Psoas muscle (tissue), 7 donors: ENCODE measurements at regions not wholly inside any gene's neighbourhood (a gene's known extent, or its start where the extent isn't known, plus 50 kb on each side); places are given as distances from the start of the nearest gene placed in this dataset.

ENCODE experiments used
- ATAC-seq, 4 donors: fragments of 200-7000 bp; cut with Tn5 transposase; one replicate each; pipeline ENCODE4 v1.9.1; 2020; ENCODE audit warnings: moderate library complexity in 3 of 4, mild to moderate bottlenecking in 2 of 4
- DNase-seq, 2 donors: peaks; one replicate each; pipeline ENCODE4 v3.0.0-alpha.2; 2020
- H3K27ac ChIP-seq: fragments of 200-600 bp; one replicate; pipeline ENCODE4 v1.8.0; 2022
- H3K27me3 ChIP-seq, 3 donors: fragments of 200-600 bp in 1 of 3; one replicate each; pipeline versions ENCODE4 v1.6.1 to v1.8.0; 2013 to 2022; ENCODE audit warnings: low read length in 2 of 3, mild to moderate bottlenecking in 2 of 3, moderate library complexity in 1 of 3; ENCODE audit not compliant: insufficient read depth in 3 of 3
- H3K36me3 ChIP-seq, 2 donors: fragments of 200-600 bp in 1 of 2; one replicate each; pipeline versions ENCODE4 v1.6.1 to v1.8.0; 2013 to 2022; ENCODE audit warnings: low read depth in 1 of 2, mild to moderate bottlenecking in 1 of 2, moderate library complexity in 1 of 2; ENCODE audit not compliant: insufficient read depth in 1 of 2
- H3K4me1 ChIP-seq: fragments of 200-600 bp; one replicate; pipeline ENCODE4 v1.8.0; 2022
- H3K4me3 ChIP-seq: fragments of 200-600 bp; one replicate; pipeline ENCODE4 v1.8.0; 2022; ENCODE audit warnings: mild to moderate bottlenecking
- H3K9me3 ChIP-seq: fragments of 200-600 bp; one replicate; pipeline ENCODE4 v1.8.0; 2022
- CTCF ChIP-seq: fragments of 200-600 bp; IDR thresholded peaks from one replicate; pipeline ENCODE4 v1.8.0; 2022; ENCODE audit warnings: antibody characterized with exemption
- WGBS, 3 donors: extraction: QIAGEN DNeasy Blood & Tissue Kit; methylation state at CpG; one replicate each; pipeline versions ENCODE4 v1.1.6 to v1.1.7; 2013; 5-methylcytosine and 5-hydroxymethylcytosine counted together
- intact Hi-C, 2 donors: fragments of 100-400 bp; cut with DNase I; formaldehyde crosslinking; loops; one replicate each; pipeline versions ENCODE4 v1.11.0 to v1.14.2; 2022
- donor health status: healthy with polysubstance abuse.
- donor health status: DM: no; HTN: no; CAD: no; lungs with moderate emphysema.
- donor health status: Bipolar disorder and iron deficiency.
- donor health status: healthy.
- donor health status: DM: yes; HTN: yes; CAD: no.
- donor health status: DM: no; HTN: no; CAD: no.
- donor health status: DM: yes; HTN: yes; CAD: no.

- intact Hi-C loops = loop anchor here (2.0 to 5.0 kb wide), 3 partner anchors 559 to 1072 kb away; partner anchors contain the start of gene CITED2 (in 1 of the 2)
- DNase-seq = peak; percentile 25 to 68
- peak; percentile 83 to 95 (median 84) for ATAC-seq
- H3K4me3 ChIP-seq = no peak overlapping the region
- H3K27ac ChIP-seq = peak overlapping the region; percentile 17
- peaks cover 31% of the 10 kb centered on the region for H3K4me1 ChIP-seq
- 33 to 37% (median 35%) methylated on average over 6 of the region's 6 CpGs for WGBS, 3 donors
- no peaks in the 10 kb centered on the region for H3K9me3 ChIP-seq
- TF ChIP-seq CTCF = peak; percentile 59
- no peaks in the 10 kb centered on the region for H3K27me3 ChIP-seq
- H3K36me3 ChIP-seq = no peaks in the 10 kb centered on the region
Measured at GRCh38 chr6:140441256-140441655, 1066.8 kb upstream of the CITED2 start.

GRCh38 chr6:140440223-140440835, 1065.9 kb upstream of the CITED2 start:
- WGBS, 3 donors = 32 to 55% (median 38%) methylated on average over 2 of the region's 2 CpGs
- H3K27me3 ChIP-seq = no peaks in the 10 kb centered on the region
- TF ChIP-seq CTCF = no peak
- ATAC-seq = no peak
- no peak for DNase-seq
- peaks cover 26% of the 10 kb centered on the region for H3K4me1 ChIP-seq
- peak overlapping the region; percentile 17 for H3K27ac ChIP-seq
- H3K9me3 ChIP-seq = no peaks in the 10 kb centered on the region
- H3K36me3 ChIP-seq = no peaks in the 10 kb centered on the region
- H3K4me3 ChIP-seq = no peak overlapping the region
- intact Hi-C loops = loop anchor here (2.0 to 5.0 kb wide), 3 partner anchors 558 to 1072 kb away; partner anchors contain the start of gene CITED2 (in 1 of the 2)

GRCh38 chr6:140438346-140438735, 1063.9 kb upstream of the CITED2 start:
- H3K9me3 ChIP-seq = no peaks in the 10 kb centered on the region
- no peak for TF ChIP-seq CTCF
- no peaks in the 10 kb centered on the region for H3K36me3 ChIP-seq
- ATAC-seq (peak in 1 of 4 donors; percentile 4), DNase-seq (no peak)
- WGBS, 3 donors = 88 to 94% (median 94%) methylated on average over 2 of the region's 2 CpGs
- H3K27me3 ChIP-seq = no peaks in the 10 kb centered on the region
- H3K4me1 ChIP-seq = peaks cover 24% of the 10 kb centered on the region
- no peak overlapping the region for H3K4me3 ChIP-seq
- peak overlapping the region; percentile 17 for H3K27ac ChIP-seq
- intact Hi-C loops = no loop called here

- peak in 3 of 4 donors; percentile 52 to 90 (median 64) for ATAC-seq
- peak overlapping the region; percentile 17 for H3K27ac ChIP-seq
- 50 to 62% (median 52%) methylated on average over 5 of the region's 5 CpGs for WGBS, 3 donors
- no peaks in the 10 kb centered on the region for H3K27me3 ChIP-seq
- H3K36me3 ChIP-seq = no peaks in the 10 kb centered on the region
- TF ChIP-seq CTCF = no peak
- H3K4me3 ChIP-seq = no peak overlapping the region
- intact Hi-C loops = no loop called here
- DNase-seq = no peak
- H3K9me3 ChIP-seq = no peaks in the 10 kb centered on the region
- peaks cover 24% of the 10 kb centered on the region for H3K4me1 ChIP-seq
Measured at GRCh38 chr6:140437619-140438345, 1063.3 kb upstream of the CITED2 start.
